SK-N-SH (cell line): ENCODE measurements at regions not wholly inside any gene's neighbourhood (a gene's known extent, or its start where the extent isn't known, plus 50 kb on each side); places are given as distances from the start of the nearest gene placed in this dataset.

Source experiments
- EP300 ChIP-seq, 2 experiments: IDR thresholded peaks; 2 replicates each; pipeline versions ENCODE4 v1.4.0 to v1.6.1; 2012; ENCODE audit warnings: borderline replicate concordance in 1 of 2, low read depth in 1 of 2, low read length in 1 of 2
- EZH2phosphoT487 ChIP-seq: fragments of 200-600 bp; sonication (generic); IDR thresholded peaks from 2 replicates; pipeline ENCODE4 v1.6.1; 2017; ENCODE audit warnings: low read depth, mixed run types, mild to moderate bottlenecking, antibody characterized with exemption, moderate library complexity, borderline replicate concordance
- FOXJ3 ChIP-seq: sonication (generic); formaldehyde crosslinking; IDR thresholded peaks from 2 replicates; pipeline ENCODE4 v1.5.1; 2020; ENCODE audit warnings: mild to moderate bottlenecking, missing genetic modification reagents
- NFIC ChIP-seq: IDR thresholded peaks from 2 replicates; pipeline ENCODE4 v1.4.0; 2012; ENCODE audit warnings: borderline replicate concordance
- POLR2AphosphoS5 ChIP-seq: IDR thresholded peaks from 2 replicates; pipeline ENCODE4 v1.6.1; 2012; ENCODE audit warnings: low read depth, low read length
- RAD21 ChIP-seq: IDR thresholded peaks from 2 replicates; pipeline ENCODE4 v1.6.1; 2012; ENCODE audit warnings: mild to moderate bottlenecking, low read length
- TAF1 ChIP-seq: IDR thresholded peaks from 2 replicates; pipeline ENCODE4 v1.6.1; 2012; ENCODE audit warnings: low read depth, mild to moderate bottlenecking, low read length, moderate library complexity, borderline replicate concordance
- TEAD4 ChIP-seq: IDR thresholded peaks from 2 replicates; pipeline ENCODE4 v1.4.0; 2012; ENCODE audit warnings: mild to moderate bottlenecking, borderline replicate concordance; ENCODE audit not compliant: insufficient read depth
- TF ChIP-seq, protein P1 (sequence below): fragments of 200-600 bp; sonication (generic); IDR thresholded peaks from 2 replicates; pipeline ENCODE4 v1.6.1; 2017; ENCODE audit warnings: antibody characterized with exemption, mild to moderate bottlenecking, moderate library complexity
- TF ChIP-seq, protein P2 (sequence below): IDR thresholded peaks from 2 replicates; pipeline ENCODE4 v1.6.1; 2012; ENCODE audit warnings: mild to moderate bottlenecking, low read depth, low read length, moderate library complexity
- TF ChIP-seq, protein P3 (sequence below): IDR thresholded peaks from 2 replicates; pipeline ENCODE4 v1.4.0; 2012; ENCODE audit warnings: low read depth

DNA sequence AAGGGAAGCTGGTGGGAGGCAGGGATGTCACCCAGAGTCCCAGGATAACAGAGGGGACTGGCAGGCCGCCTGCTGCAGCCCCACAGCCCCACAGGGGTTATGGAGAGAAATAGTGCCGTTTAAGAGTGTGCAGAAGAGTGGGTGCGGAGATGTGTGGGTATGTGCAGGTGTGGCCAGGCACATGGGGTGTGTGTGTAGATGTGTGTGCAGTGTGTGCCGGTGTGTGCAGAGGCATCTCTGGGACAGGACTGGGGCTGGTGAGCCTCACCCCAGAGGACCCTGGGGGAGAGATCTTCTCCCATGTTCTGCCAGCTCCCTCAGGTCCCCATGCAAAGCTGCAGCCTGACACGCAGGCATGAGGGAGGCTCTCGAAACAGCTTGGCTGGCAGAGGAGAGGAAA, 157.4 kb downstream of the RBFOX3 start:
- TF ChIP-seq NFIC (no peak), POLR2AphosphoS5 (no peak), EZH2phosphoT487 (no peak), EP300 (IDR thresholded peaks at IDR 0.05; ENCODE audit: borderline replicate concordance in 1 of 2, low read depth in 1 of 2, low read length in 1 of 2) (no peak), TAF1 (no peak), TEAD4 (no peak), FOXJ3 (CRISPR knock-in tag) (no peak), RAD21 (no peak)
- TF ChIP-seq, protein P1, sequence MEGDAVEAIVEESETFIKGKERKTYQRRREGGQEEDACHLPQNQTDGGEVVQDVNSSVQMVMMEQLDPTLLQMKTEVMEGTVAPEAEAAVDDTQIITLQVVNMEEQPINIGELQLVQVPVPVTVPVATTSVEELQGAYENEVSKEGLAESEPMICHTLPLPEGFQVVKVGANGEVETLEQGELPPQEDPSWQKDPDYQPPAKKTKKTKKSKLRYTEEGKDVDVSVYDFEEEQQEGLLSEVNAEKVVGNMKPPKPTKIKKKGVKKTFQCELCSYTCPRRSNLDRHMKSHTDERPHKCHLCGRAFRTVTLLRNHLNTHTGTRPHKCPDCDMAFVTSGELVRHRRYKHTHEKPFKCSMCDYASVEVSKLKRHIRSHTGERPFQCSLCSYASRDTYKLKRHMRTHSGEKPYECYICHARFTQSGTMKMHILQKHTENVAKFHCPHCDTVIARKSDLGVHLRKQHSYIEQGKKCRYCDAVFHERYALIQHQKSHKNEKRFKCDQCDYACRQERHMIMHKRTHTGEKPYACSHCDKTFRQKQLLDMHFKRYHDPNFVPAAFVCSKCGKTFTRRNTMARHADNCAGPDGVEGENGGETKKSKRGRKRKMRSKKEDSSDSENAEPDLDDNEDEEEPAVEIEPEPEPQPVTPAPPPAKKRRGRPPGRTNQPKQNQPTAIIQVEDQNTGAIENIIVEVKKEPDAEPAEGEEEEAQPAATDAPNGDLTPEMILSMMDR = no peak
- TF ChIP-seq, protein P2, sequence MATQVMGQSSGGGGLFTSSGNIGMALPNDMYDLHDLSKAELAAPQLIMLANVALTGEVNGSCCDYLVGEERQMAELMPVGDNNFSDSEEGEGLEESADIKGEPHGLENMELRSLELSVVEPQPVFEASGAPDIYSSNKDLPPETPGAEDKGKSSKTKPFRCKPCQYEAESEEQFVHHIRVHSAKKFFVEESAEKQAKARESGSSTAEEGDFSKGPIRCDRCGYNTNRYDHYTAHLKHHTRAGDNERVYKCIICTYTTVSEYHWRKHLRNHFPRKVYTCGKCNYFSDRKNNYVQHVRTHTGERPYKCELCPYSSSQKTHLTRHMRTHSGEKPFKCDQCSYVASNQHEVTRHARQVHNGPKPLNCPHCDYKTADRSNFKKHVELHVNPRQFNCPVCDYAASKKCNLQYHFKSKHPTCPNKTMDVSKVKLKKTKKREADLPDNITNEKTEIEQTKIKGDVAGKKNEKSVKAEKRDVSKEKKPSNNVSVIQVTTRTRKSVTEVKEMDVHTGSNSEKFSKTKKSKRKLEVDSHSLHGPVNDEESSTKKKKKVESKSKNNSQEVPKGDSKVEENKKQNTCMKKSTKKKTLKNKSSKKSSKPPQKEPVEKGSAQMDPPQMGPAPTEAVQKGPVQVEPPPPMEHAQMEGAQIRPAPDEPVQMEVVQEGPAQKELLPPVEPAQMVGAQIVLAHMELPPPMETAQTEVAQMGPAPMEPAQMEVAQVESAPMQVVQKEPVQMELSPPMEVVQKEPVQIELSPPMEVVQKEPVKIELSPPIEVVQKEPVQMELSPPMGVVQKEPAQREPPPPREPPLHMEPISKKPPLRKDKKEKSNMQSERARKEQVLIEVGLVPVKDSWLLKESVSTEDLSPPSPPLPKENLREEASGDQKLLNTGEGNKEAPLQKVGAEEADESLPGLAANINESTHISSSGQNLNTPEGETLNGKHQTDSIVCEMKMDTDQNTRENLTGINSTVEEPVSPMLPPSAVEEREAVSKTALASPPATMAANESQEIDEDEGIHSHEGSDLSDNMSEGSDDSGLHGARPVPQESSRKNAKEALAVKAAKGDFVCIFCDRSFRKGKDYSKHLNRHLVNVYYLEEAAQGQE = no peak
- TF ChIP-seq, protein P3, sequence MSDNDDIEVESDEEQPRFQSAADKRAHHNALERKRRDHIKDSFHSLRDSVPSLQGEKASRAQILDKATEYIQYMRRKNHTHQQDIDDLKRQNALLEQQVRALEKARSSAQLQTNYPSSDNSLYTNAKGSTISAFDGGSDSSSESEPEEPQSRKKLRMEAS = no peak
